WTC11 (cell line): ENCODE measurements at regions not wholly inside any gene's neighbourhood (a gene's known extent, or its start where the extent isn't known, plus 50 kb on each side); places are given as distances from the start of the nearest gene placed in this dataset.

ENCODE experiments used
- CREB1 ChIP-seq: sonication (generic); formaldehyde crosslinking; IDR thresholded peaks from 2 replicates; pipeline ENCODE4 v1.8.0; 2023; ENCODE audit warnings: mild to moderate bottlenecking, missing genetic modification reagents
- CTCF ChIP-seq: fragments of 200-600 bp; IDR thresholded peaks from 2 replicates; pipeline ENCODE4 v1.8.0; 2022; ENCODE audit warnings: antibody characterized with exemption
- FOXP4 ChIP-seq: sonication (generic); formaldehyde crosslinking; IDR thresholded peaks from 2 replicates; pipeline ENCODE4 v1.8.0; 2022; ENCODE audit warnings: mild to moderate bottlenecking, missing genetic modification reagents
- GRHL2 ChIP-seq: fragments of 250-450 bp; sonication (Bioruptor Pico); IDR thresholded peaks from 2 replicates; pipeline ENCODE4 v1.8.0; 2022; ENCODE audit warnings: mild to moderate bottlenecking, moderate library complexity; ENCODE audit not compliant: insufficient replicate concordance, severe bottlenecking
- JUN ChIP-seq: sonication (generic); formaldehyde crosslinking; IDR thresholded peaks from 2 replicates; pipeline ENCODE4 v1.8.0; 2023; ENCODE audit warnings: mild to moderate bottlenecking, missing genetic modification reagents
- NR2C2 ChIP-seq: sonication (generic); formaldehyde crosslinking; IDR thresholded peaks from 2 replicates; pipeline ENCODE4 v1.8.0; 2022; ENCODE audit warnings: mild to moderate bottlenecking, missing genetic modification reagents
- USF1 ChIP-seq: sonication (generic); formaldehyde crosslinking; IDR thresholded peaks from 2 replicates; pipeline ENCODE4 v1.8.0; 2022; ENCODE audit warnings: mild to moderate bottlenecking, missing genetic modification reagents
- ZNF512 ChIP-seq: sonication (generic); formaldehyde crosslinking; IDR thresholded peaks from 2 replicates; pipeline ENCODE4 v1.8.1; 2022; ENCODE audit warnings: missing genetic modification reagents, borderline replicate concordance

- TF ChIP-seq JUN (CRISPR knock-in tag) (no peak), CTCF (no peak), ZNF512 (CRISPR knock-in tag) (no peak), CREB1 (no peak), USF1 (CRISPR knock-in tag) (no peak), NR2C2 (CRISPR knock-in tag) (no peak), FOXP4 (CRISPR knock-in tag) (no peak), GRHL2 (CRISPR knock-in tag) (no peak)
Observed at GRCh38 chr2:200180943-200181342, 125.5 kb upstream of the SPATS2L start.
